Jurkat, Clone E6-1 (cell line): ENCODE measurements at regions not wholly inside any gene's neighbourhood (a gene's known extent, or its start where the extent isn't known, plus 50 kb on each side); places are given as distances from the start of the nearest gene placed in this dataset.
"Not testable (repeated sequence)": the region's sequence is repeated elsewhere in the genome, so short reads cannot be mapped to it uniquely, and the experiment has no call there.

Source experiments
- DNase-seq: peaks from one replicate; pipeline ENCODE4 v3.0.0-alpha.2; 2011; ENCODE audit warnings: low read depth, low spot score
- H3K4me3 ChIP-seq: 2 replicates; pipeline ENCODE4 v1.5.1; 2011; ENCODE audit warnings: mild to moderate bottlenecking, low read length, control low read depth, moderate library complexity

- DNase-seq = no peak
- no peak overlapping the region for H3K4me3 ChIP-seq
Measured at GRCh38 chr3:161863775-161864174, 367.2 kb downstream of the OTOL1 start.

- no peak for DNase-seq
- H3K4me3 ChIP-seq = no peak overlapping the region
Measured at GRCh38 chr3:161866176-161866575, 369.6 kb downstream of the OTOL1 start.

- no peak overlapping the region for H3K4me3 ChIP-seq
- DNase-seq = no peak
Measured at GRCh38 chr3:161875483-161875882, 378.9 kb downstream of the OTOL1 start.

- no peak overlapping the region for H3K4me3 ChIP-seq
Measured at GRCh38 chr3:161879470-161879869, 382.9 kb downstream of the OTOL1 start.

GRCh38 chr3:161884830-161885229 lies 388.2 kb downstream of the OTOL1 start:
- H3K4me3 ChIP-seq = no peak overlapping the region

More at GRCh38 chr3:161879470-161879869, 382.9 kb downstream of the OTOL1 start:
- DNase-seq = no peak

GRCh38 chr3:161890147-161890625 lies 393.6 kb downstream of the OTOL1 start:
- no peak overlapping the region for H3K4me3 ChIP-seq
- DNase-seq = no peak

More at GRCh38 chr3:161884830-161885229, 388.2 kb downstream of the OTOL1 start:
- no peak for DNase-seq

- no peak for DNase-seq
Measured at GRCh38 chr3:161893972-161894371, 397.4 kb downstream of the OTOL1 start.

GRCh38 chr3:161894657-161895056 lies 398.0 kb downstream of the OTOL1 start:
- no peak overlapping the region for H3K4me3 ChIP-seq
- no peak for DNase-seq

More at GRCh38 chr3:161893972-161894371, 397.4 kb downstream of the OTOL1 start:
- no peak overlapping the region for H3K4me3 ChIP-seq

- no peak overlapping the region for H3K4me3 ChIP-seq
Measured at GRCh38 chr3:161905520-161906132, 409.0 kb downstream of the OTOL1 start.

GRCh38 chr3:161913786-161914389 lies 417.3 kb downstream of the OTOL1 start:
- DNase-seq = no peak
- H3K4me3 ChIP-seq = no peak overlapping the region

More at GRCh38 chr3:161905520-161906132, 409.0 kb downstream of the OTOL1 start:
- no peak for DNase-seq

GRCh38 chr3:161914703-161915417 lies 418.3 kb downstream of the OTOL1 start:
- no peak overlapping the region for H3K4me3 ChIP-seq
- DNase-seq = no peak

GRCh38 chr3:161915418-161915750 lies 418.8 kb downstream of the OTOL1 start:
- no peak for DNase-seq
- H3K4me3 ChIP-seq = no peak overlapping the region

- H3K4me3 ChIP-seq = no peak overlapping the region
- no peak for DNase-seq
Measured at GRCh38 chr3:161920196-161920595, 423.6 kb downstream of the OTOL1 start.

GRCh38 chr3:161925749-161926360 lies 429.2 kb downstream of the OTOL1 start:
- DNase-seq = no peak
- H3K4me3 ChIP-seq = no peak overlapping the region

GRCh38 chr3:161927131-161927530 lies 430.5 kb downstream of the OTOL1 start:
- DNase-seq = no peak
- no peak overlapping the region for H3K4me3 ChIP-seq

GRCh38 chr3:161939918-161940620 lies 443.5 kb downstream of the OTOL1 start:
- H3K4me3 ChIP-seq = no peak overlapping the region
- no peak for DNase-seq

GRCh38 chr3:161940621-161940965 lies 444.0 kb downstream of the OTOL1 start:
- H3K4me3 ChIP-seq = no peak overlapping the region
- no peak for DNase-seq

GRCh38 chr3:161941891-161942290 lies 445.3 kb downstream of the OTOL1 start:
- H3K4me3 ChIP-seq = no peak overlapping the region
- no peak for DNase-seq

- DNase-seq, H3K4me3 ChIP-seq: not testable (repeated sequence)
Measured at GRCh38 chr3:161943801-161944345, 447.3 kb downstream of the OTOL1 start.
